NCI-H82 (cell line): ENCODE measurements at regions not wholly inside any gene's neighbourhood (a gene's known extent, or its start where the extent isn't known, plus 50 kb on each side); places are given as distances from the start of the nearest gene placed in this dataset.

Experiments
- DNase-seq: peaks from one replicate; lab custom pipeline; 2025; lab: John Stamatoyannopoulos, UW

GRCh38 chr1:4270651-4271337, 370.7 kb upstream of the C1orf174 start:
- DNase-seq, result no peak

- no peak for DNase-seq
These were observed 371.4 kb upstream of the C1orf174 start for GRCh38 chr1:4271338-4271998.

- DNase-seq, result no peak
These were observed 372.5 kb upstream of the C1orf174 start for GRCh38 chr1:4272568-4272967.

- no peak for DNase-seq
These were observed 373.2 kb upstream of the C1orf174 start for GRCh38 chr1:4273243-4273642.

- DNase-seq, result no peak
These were observed 373.7 kb upstream of the C1orf174 start for GRCh38 chr1:4273747-4274146.

- no peak for DNase-seq
These were observed 375.0 kb upstream of the C1orf174 start for GRCh38 chr1:4275083-4275482.

- no peak for DNase-seq
These were observed 376.2 kb upstream of the C1orf174 start for GRCh38 chr1:4276238-4276637.

- no peak for DNase-seq
These were observed 376.8 kb upstream of the AJAP1 start for GRCh38 chr1:4277598-4277997.

GRCh38 chr1:4284976-4285375, 369.4 kb upstream of the AJAP1 start:
- DNase-seq, result no peak

- DNase-seq, result no peak
These were observed 361.5 kb upstream of the AJAP1 start for GRCh38 chr1:4292861-4293260.

GRCh38 chr1:4298361-4299083, 355.9 kb upstream of the AJAP1 start:
- no peak for DNase-seq

GRCh38 chr1:4301007-4301406, 353.4 kb upstream of the AJAP1 start:
- DNase-seq, result no peak

- no peak for DNase-seq
These were observed 351.1 kb upstream of the AJAP1 start for GRCh38 chr1:4303303-4303702.

GRCh38 chr1:4305526-4306301, 348.7 kb upstream of the AJAP1 start:
- no peak for DNase-seq

- DNase-seq, result no peak
These were observed 347.6 kb upstream of the AJAP1 start for GRCh38 chr1:4306559-4307467.

- DNase-seq, result no peak
These were observed 347.0 kb upstream of the AJAP1 start for GRCh38 chr1:4307468-4307845.

GRCh38 chr1:4307911-4308545, 346.4 kb upstream of the AJAP1 start:
- no peak for DNase-seq

- no peak for DNase-seq
These were observed 345.6 kb upstream of the AJAP1 start for GRCh38 chr1:4308806-4309205.

- DNase-seq, result no peak
These were observed 344.6 kb upstream of the AJAP1 start for GRCh38 chr1:4309676-4310320.

- DNase-seq, result no peak
These were observed 343.9 kb upstream of the AJAP1 start for GRCh38 chr1:4310396-4310923.
